ENCODE measurements at regions not wholly inside any gene's neighbourhood (a gene's known extent, or its start where the extent isn't known, plus 50 kb on each side); places are given as distances from the start of the nearest gene placed in this dataset.
"Not testable (repeated sequence)": the region's sequence is repeated elsewhere in the genome, so short reads cannot be mapped to it uniquely, and the experiment has no call there.

GRCh38 chr6:49327005-49327404 is 136.0 kb downstream of the MMUT start:
- Histone ChIP-seq H3K4me3 (ENCODE audit: low read depth, low read length) (no peak overlapping the region), H3K9ac (ENCODE audit: low read depth, low read length) (no peak overlapping the region), H3K27me3 (ENCODE audit: control insufficient read depth, insufficient read depth, low read length) (no peaks in the 10 kb centered on the region), H3K9me3 (ENCODE audit: control insufficient read depth, insufficient read depth, low read length) (no peaks in the 10 kb centered on the region), H3K4me1 (ENCODE audit: control insufficient read depth, insufficient read depth, low read length) (no peaks in the 10 kb centered on the region), H3K36me3 (ENCODE audit: control insufficient read depth, insufficient read depth, low read length) (no peaks in the 10 kb centered on the region)

- H3K9ac ChIP-seq (ENCODE audit: low read depth, low read length): no peak overlapping the region
Measured at GRCh38 chr6:49326347-49326746, 136.7 kb downstream of the MMUT start.

GRCh38 chr6:49325891-49326290 is 137.2 kb downstream of the MMUT start:
- H3K4me1 ChIP-seq (ENCODE audit: control insufficient read depth, insufficient read depth, low read length): no peaks in the 10 kb centered on the region

More at GRCh38 chr6:49326347-49326746, 136.7 kb downstream of the MMUT start:
- Histone ChIP-seq H3K4me1 (ENCODE audit: control insufficient read depth, insufficient read depth, low read length) (no peaks in the 10 kb centered on the region), H3K36me3 (ENCODE audit: control insufficient read depth, insufficient read depth, low read length) (no peaks in the 10 kb centered on the region), H3K4me3 (ENCODE audit: low read depth, low read length) (no peak overlapping the region), H3K27me3 (ENCODE audit: control insufficient read depth, insufficient read depth, low read length) (no peaks in the 10 kb centered on the region), H3K9me3 (ENCODE audit: control insufficient read depth, insufficient read depth, low read length) (no peaks in the 10 kb centered on the region)

GRCh38 chr6:49322861-49323260 is 140.2 kb downstream of the MMUT start:
- H3K4me1 ChIP-seq (ENCODE audit: control insufficient read depth, insufficient read depth, low read length): no peaks in the 10 kb centered on the region
- no peaks in the 10 kb centered on the region for H3K9me3 ChIP-seq (ENCODE audit: control insufficient read depth, insufficient read depth, low read length)

More at GRCh38 chr6:49325891-49326290, 137.2 kb downstream of the MMUT start:
- H3K36me3 ChIP-seq (ENCODE audit: control insufficient read depth, insufficient read depth, low read length): no peaks in the 10 kb centered on the region
- no peak overlapping the region for H3K9ac ChIP-seq (ENCODE audit: low read depth, low read length)
- H3K9me3 ChIP-seq (ENCODE audit: control insufficient read depth, insufficient read depth, low read length): no peaks in the 10 kb centered on the region
- H3K4me3 ChIP-seq (ENCODE audit: low read depth, low read length): no peak overlapping the region
- H3K27me3 ChIP-seq (ENCODE audit: control insufficient read depth, insufficient read depth, low read length): no peaks in the 10 kb centered on the region

GRCh38 chr6:49321561-49322072 is 141.4 kb downstream of the MMUT start:
- no peaks in the 10 kb centered on the region for H3K27me3 ChIP-seq (ENCODE audit: control insufficient read depth, insufficient read depth, low read length)
- H3K9me3 ChIP-seq (ENCODE audit: control insufficient read depth, insufficient read depth, low read length): no peaks in the 10 kb centered on the region
- no peaks in the 10 kb centered on the region for H3K4me1 ChIP-seq (ENCODE audit: control insufficient read depth, insufficient read depth, low read length)

More at GRCh38 chr6:49322861-49323260, 140.2 kb downstream of the MMUT start:
- Histone ChIP-seq H3K27me3 (ENCODE audit: control insufficient read depth, insufficient read depth, low read length) (no peaks in the 10 kb centered on the region), H3K4me3 (ENCODE audit: low read depth, low read length) (no peak overlapping the region), H3K9ac (ENCODE audit: low read depth, low read length) (no peak overlapping the region), H3K36me3 (ENCODE audit: control insufficient read depth, insufficient read depth, low read length) (no peaks in the 10 kb centered on the region)

GRCh38 chr6:49305010-49305409 is 158.0 kb downstream of the MMUT start:
- H3K9ac ChIP-seq (ENCODE audit: low read depth, low read length): no peak overlapping the region
- no peaks in the 10 kb centered on the region for H3K27me3 ChIP-seq (ENCODE audit: control insufficient read depth, insufficient read depth, low read length)
- no peaks in the 10 kb centered on the region for H3K9me3 ChIP-seq (ENCODE audit: control insufficient read depth, insufficient read depth, low read length)
- no peak overlapping the region for H3K4me3 ChIP-seq (ENCODE audit: low read depth, low read length)
- no peaks in the 10 kb centered on the region for H3K36me3 ChIP-seq (ENCODE audit: control insufficient read depth, insufficient read depth, low read length)
- H3K4me1 ChIP-seq (ENCODE audit: control insufficient read depth, insufficient read depth, low read length): no peaks in the 10 kb centered on the region

More at GRCh38 chr6:49321561-49322072, 141.4 kb downstream of the MMUT start:
- no peak overlapping the region for H3K4me3 ChIP-seq (ENCODE audit: low read depth, low read length)
- no peaks in the 10 kb centered on the region for H3K36me3 ChIP-seq (ENCODE audit: control insufficient read depth, insufficient read depth, low read length)
- H3K9ac ChIP-seq (ENCODE audit: low read depth, low read length): no peak overlapping the region

- not testable (repeated sequence) for H3K27me3 ChIP-seq (ENCODE audit: control insufficient read depth, insufficient read depth, low read length); H3K4me3 ChIP-seq (ENCODE audit: low read depth, low read length); H3K36me3 ChIP-seq (ENCODE audit: control insufficient read depth, insufficient read depth, low read length); H3K9ac ChIP-seq (ENCODE audit: low read depth, low read length); H3K9me3 ChIP-seq (ENCODE audit: control insufficient read depth, insufficient read depth, low read length); H3K4me1 ChIP-seq (ENCODE audit: control insufficient read depth, insufficient read depth, low read length)
Measured at GRCh38 chr6:49304393-49304792, 158.7 kb downstream of the MMUT start.

GRCh38 chr6:49300911-49301310 is 162.1 kb downstream of the MMUT start:
- Histone ChIP-seq H3K9me3 (ENCODE audit: control insufficient read depth, insufficient read depth, low read length) (no peaks in the 10 kb centered on the region), H3K9ac (ENCODE audit: low read depth, low read length) (no peak overlapping the region), H3K27me3 (ENCODE audit: control insufficient read depth, insufficient read depth, low read length) (no peaks in the 10 kb centered on the region), H3K4me1 (ENCODE audit: control insufficient read depth, insufficient read depth, low read length) (no peaks in the 10 kb centered on the region), H3K4me3 (ENCODE audit: low read depth, low read length) (no peak overlapping the region), H3K36me3 (ENCODE audit: control insufficient read depth, insufficient read depth, low read length) (no peaks in the 10 kb centered on the region)

- Histone ChIP-seq H3K9me3 (ENCODE audit: control insufficient read depth, insufficient read depth, low read length) (no peaks in the 10 kb centered on the region), H3K4me3 (ENCODE audit: low read depth, low read length) (no peak overlapping the region), H3K4me1 (ENCODE audit: control insufficient read depth, insufficient read depth, low read length) (no peaks in the 10 kb centered on the region), H3K9ac (ENCODE audit: low read depth, low read length) (no peak overlapping the region), H3K36me3 (ENCODE audit: control insufficient read depth, insufficient read depth, low read length) (no peaks in the 10 kb centered on the region), H3K27me3 (ENCODE audit: control insufficient read depth, insufficient read depth, low read length) (no peaks in the 10 kb centered on the region)
Measured at GRCh38 chr6:49300443-49300842, 162.6 kb downstream of the MMUT start.

GRCh38 chr6:49299279-49299678 is 163.8 kb downstream of the MMUT start:
- Histone ChIP-seq H3K36me3 (ENCODE audit: control insufficient read depth, insufficient read depth, low read length) (no peaks in the 10 kb centered on the region), H3K4me1 (ENCODE audit: control insufficient read depth, insufficient read depth, low read length) (no peaks in the 10 kb centered on the region), H3K27me3 (ENCODE audit: control insufficient read depth, insufficient read depth, low read length) (no peaks in the 10 kb centered on the region), H3K4me3 (ENCODE audit: low read depth, low read length) (no peak overlapping the region), H3K9me3 (ENCODE audit: control insufficient read depth, insufficient read depth, low read length) (no peaks in the 10 kb centered on the region), H3K9ac (ENCODE audit: low read depth, low read length) (no peak overlapping the region)

GRCh38 chr6:49284180-49284579 is 178.9 kb downstream of the MMUT start:
- Histone ChIP-seq H3K4me1 (ENCODE audit: control insufficient read depth, insufficient read depth, low read length) (no peaks in the 10 kb centered on the region), H3K4me3 (ENCODE audit: low read depth, low read length) (no peak overlapping the region), H3K27me3 (ENCODE audit: control insufficient read depth, insufficient read depth, low read length) (no peaks in the 10 kb centered on the region), H3K9ac (ENCODE audit: low read depth, low read length) (no peak overlapping the region), H3K9me3 (ENCODE audit: control insufficient read depth, insufficient read depth, low read length) (no peaks in the 10 kb centered on the region), H3K36me3 (ENCODE audit: control insufficient read depth, insufficient read depth, low read length) (no peaks in the 10 kb centered on the region)

GRCh38 chr6:49274809-49275769 is 188.0 kb downstream of the MMUT start:
- not testable (repeated sequence) for H3K36me3 ChIP-seq (ENCODE audit: control insufficient read depth, insufficient read depth, low read length); H3K9me3 ChIP-seq (ENCODE audit: control insufficient read depth, insufficient read depth, low read length); H3K4me1 ChIP-seq (ENCODE audit: control insufficient read depth, insufficient read depth, low read length)

More at GRCh38 chr6:49274809-49275769, 188.0 kb downstream of the MMUT start:
- H3K4me3 ChIP-seq (ENCODE audit: low read depth, low read length); H3K9ac ChIP-seq (ENCODE audit: low read depth, low read length); H3K27me3 ChIP-seq (ENCODE audit: control insufficient read depth, insufficient read depth, low read length): not testable (repeated sequence)

Measured in iPS-15b (cell line).